ENCODE measurements at regions not wholly inside any gene's neighbourhood (a gene's known extent, or its start where the extent isn't known, plus 50 kb on each side); places are given as distances from the start of the nearest gene placed in this dataset.

DNA sequence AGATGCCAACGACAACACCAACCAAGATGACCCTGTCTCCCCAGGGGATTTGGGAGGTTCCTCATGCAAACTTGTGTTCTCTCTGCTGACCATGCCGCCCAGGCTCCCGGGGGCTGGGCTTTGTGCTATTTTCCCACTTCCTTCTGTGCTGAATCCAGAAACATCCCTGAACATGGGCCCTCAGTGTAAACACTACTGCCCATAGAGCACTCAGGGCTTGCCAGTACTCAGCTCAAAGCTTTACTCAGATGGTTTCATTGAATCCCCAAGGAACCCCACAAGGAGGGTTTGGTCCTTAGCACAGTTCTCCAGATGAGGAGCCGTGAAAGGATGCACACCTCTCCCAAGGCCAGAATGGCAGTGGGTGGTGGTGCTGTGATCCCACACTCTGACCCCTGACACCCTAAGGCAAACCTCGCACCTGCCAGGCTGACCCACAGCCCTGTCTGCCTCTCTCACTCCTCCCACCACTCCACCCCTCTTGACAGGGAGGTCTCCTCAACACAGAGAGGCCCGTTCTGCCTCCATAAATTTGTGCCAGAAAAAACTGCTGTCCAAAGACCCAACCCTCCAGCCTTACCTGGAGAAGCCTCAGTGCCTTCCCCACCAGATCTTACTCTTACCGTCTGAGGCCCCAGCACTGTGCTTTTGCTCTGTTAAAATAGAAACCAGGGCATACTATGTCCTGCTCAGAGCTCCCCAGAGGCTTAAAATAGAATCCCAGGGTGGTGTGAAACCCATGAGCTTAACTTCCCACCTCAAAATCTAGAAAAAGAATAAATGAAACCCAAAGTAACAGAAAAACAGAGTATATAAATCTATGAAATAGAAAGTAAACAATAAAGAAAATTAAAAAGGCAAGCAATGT, 283.0 kb upstream of the CDH4 start:
- no peak for TF ChIP-seq POLR2AphosphoS5 (IDR thresholded peaks at IDR 0.05; ENCODE audit: low read depth, low read length)
- TF ChIP-seq, protein P1, sequence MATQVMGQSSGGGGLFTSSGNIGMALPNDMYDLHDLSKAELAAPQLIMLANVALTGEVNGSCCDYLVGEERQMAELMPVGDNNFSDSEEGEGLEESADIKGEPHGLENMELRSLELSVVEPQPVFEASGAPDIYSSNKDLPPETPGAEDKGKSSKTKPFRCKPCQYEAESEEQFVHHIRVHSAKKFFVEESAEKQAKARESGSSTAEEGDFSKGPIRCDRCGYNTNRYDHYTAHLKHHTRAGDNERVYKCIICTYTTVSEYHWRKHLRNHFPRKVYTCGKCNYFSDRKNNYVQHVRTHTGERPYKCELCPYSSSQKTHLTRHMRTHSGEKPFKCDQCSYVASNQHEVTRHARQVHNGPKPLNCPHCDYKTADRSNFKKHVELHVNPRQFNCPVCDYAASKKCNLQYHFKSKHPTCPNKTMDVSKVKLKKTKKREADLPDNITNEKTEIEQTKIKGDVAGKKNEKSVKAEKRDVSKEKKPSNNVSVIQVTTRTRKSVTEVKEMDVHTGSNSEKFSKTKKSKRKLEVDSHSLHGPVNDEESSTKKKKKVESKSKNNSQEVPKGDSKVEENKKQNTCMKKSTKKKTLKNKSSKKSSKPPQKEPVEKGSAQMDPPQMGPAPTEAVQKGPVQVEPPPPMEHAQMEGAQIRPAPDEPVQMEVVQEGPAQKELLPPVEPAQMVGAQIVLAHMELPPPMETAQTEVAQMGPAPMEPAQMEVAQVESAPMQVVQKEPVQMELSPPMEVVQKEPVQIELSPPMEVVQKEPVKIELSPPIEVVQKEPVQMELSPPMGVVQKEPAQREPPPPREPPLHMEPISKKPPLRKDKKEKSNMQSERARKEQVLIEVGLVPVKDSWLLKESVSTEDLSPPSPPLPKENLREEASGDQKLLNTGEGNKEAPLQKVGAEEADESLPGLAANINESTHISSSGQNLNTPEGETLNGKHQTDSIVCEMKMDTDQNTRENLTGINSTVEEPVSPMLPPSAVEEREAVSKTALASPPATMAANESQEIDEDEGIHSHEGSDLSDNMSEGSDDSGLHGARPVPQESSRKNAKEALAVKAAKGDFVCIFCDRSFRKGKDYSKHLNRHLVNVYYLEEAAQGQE (IDR thresholded peaks at IDR 0.05; ENCODE audit: insufficient read depth in 1 of 2, low read depth in 2 of 2, low read length in 2 of 2), result no peak

Measured in PFSK-1 (cell line).